ENCODE measurements at regions not wholly inside any gene's neighbourhood (a gene's known extent, or its start where the extent isn't known, plus 50 kb on each side); places are given as distances from the start of the nearest gene placed in this dataset.

GRCh38 chr3:101950510-101950909, 101.2 kb downstream of the NFKBIZ start:
- Histone ChIP-seq H2AFZ (ENCODE audit: low read length) (peak overlapping the region; percentile 16; the same call in 1 of the 2 replicates), H3F3A (ENCODE audit: low read depth) (no peaks in the 10 kb centered on the region), H3K36me3 (ENCODE audit: insufficient read depth, low read length) (no peaks in the 10 kb centered on the region), H3K27me3 (ENCODE audit: insufficient read depth, low read length, poor library complexity, severe bottlenecking) (no peaks in the 10 kb centered on the region), H3K9me2 (replicated peaks; ENCODE audit: low read depth, low read length) (no peaks in the 10 kb centered on the region), H3K79me2 (ENCODE audit: insufficient read depth, low read length) (no peaks in the 10 kb centered on the region), H3K4me3 (ENCODE audit: low read length, poor library complexity, severe bottlenecking) (no peak overlapping the region), H3K9ac (ENCODE audit: low read depth, low read length, poor library complexity, severe bottlenecking) (no peak overlapping the region), H3K9me3 (ENCODE audit: insufficient read depth, low read depth, low read length) (no peaks in the 10 kb centered on the region), H3K4me1 (ENCODE audit: insufficient read depth, low read length, poor library complexity, severe bottlenecking) (peaks cover 8% of the 10 kb centered on the region), H4K20me1 (ENCODE audit: insufficient read depth, low read length, poor library complexity, severe bottlenecking) (no peaks in the 10 kb centered on the region), H3K4me2 (ENCODE audit: low read depth, low read length, poor library complexity, severe bottlenecking) (peak overlapping the region; percentile 9)
- TF ChIP-seq EZH2phosphoT487 (IDR thresholded peaks at IDR 0.05; ENCODE audit: borderline replicate concordance) (no peak), CTCF (conservative IDR thresholded peaks at IDR 0.05; ENCODE audit: low read length) (no peak)

GRCh38 chr3:101950985-101951733, 101.8 kb downstream of the NFKBIZ start:
- no peaks in the 10 kb centered on the region for H3K27me3 ChIP-seq (ENCODE audit: insufficient read depth, low read length, poor library complexity, severe bottlenecking)
- H4K20me1 ChIP-seq (ENCODE audit: insufficient read depth, low read length, poor library complexity, severe bottlenecking): no peaks in the 10 kb centered on the region
- H3K4me1 ChIP-seq (ENCODE audit: insufficient read depth, low read length, poor library complexity, severe bottlenecking): peaks cover 8% of the 10 kb centered on the region
- H3K9me3 ChIP-seq (ENCODE audit: insufficient read depth, low read depth, low read length): no peaks in the 10 kb centered on the region
- no peaks in the 10 kb centered on the region for H3F3A ChIP-seq (ENCODE audit: low read depth)
- H3K9ac ChIP-seq (ENCODE audit: low read depth, low read length, poor library complexity, severe bottlenecking): no peak overlapping the region
- no peak overlapping the region for H2AFZ ChIP-seq (ENCODE audit: low read length)
- no peak overlapping the region for H3K4me3 ChIP-seq (ENCODE audit: low read length, poor library complexity, severe bottlenecking)
- H3K9me2 ChIP-seq (replicated peaks; ENCODE audit: low read depth, low read length): no peaks in the 10 kb centered on the region
- no peaks in the 10 kb centered on the region for H3K36me3 ChIP-seq (ENCODE audit: insufficient read depth, low read length)
- no peaks in the 10 kb centered on the region for H3K79me2 ChIP-seq (ENCODE audit: insufficient read depth, low read length)
- TF ChIP-seq EZH2phosphoT487 (IDR thresholded peaks at IDR 0.05; ENCODE audit: borderline replicate concordance): no peak
- TF ChIP-seq CTCF (conservative IDR thresholded peaks at IDR 0.05; ENCODE audit: low read length): no peak
- H3K4me2 ChIP-seq (ENCODE audit: low read depth, low read length, poor library complexity, severe bottlenecking): no peak overlapping the region

GRCh38 chr3:101954361-101954760, 105.0 kb downstream of the NFKBIZ start:
- TF ChIP-seq EZH2phosphoT487 (IDR thresholded peaks at IDR 0.05; ENCODE audit: borderline replicate concordance): no peak

GRCh38 chr3:101954936-101955335, 105.6 kb downstream of the NFKBIZ start:
- H3K4me1 ChIP-seq (ENCODE audit: insufficient read depth, low read length, poor library complexity, severe bottlenecking): peaks cover 8% of the 10 kb centered on the region
- H3K4me3 ChIP-seq (ENCODE audit: low read length, poor library complexity, severe bottlenecking): no peak overlapping the region
- H3F3A ChIP-seq (ENCODE audit: low read depth): no peaks in the 10 kb centered on the region
- no peaks in the 10 kb centered on the region for H3K9me2 ChIP-seq (replicated peaks; ENCODE audit: low read depth, low read length)
- no peaks in the 10 kb centered on the region for H3K36me3 ChIP-seq (ENCODE audit: insufficient read depth, low read length)
- H3K9me3 ChIP-seq (ENCODE audit: insufficient read depth, low read depth, low read length): no peaks in the 10 kb centered on the region
- H2AFZ ChIP-seq (ENCODE audit: low read length): no peak overlapping the region
- H3K4me2 ChIP-seq (ENCODE audit: low read depth, low read length, poor library complexity, severe bottlenecking): no peak overlapping the region
- no peak for TF ChIP-seq EZH2phosphoT487 (IDR thresholded peaks at IDR 0.05; ENCODE audit: borderline replicate concordance)
- no peak for TF ChIP-seq CTCF (conservative IDR thresholded peaks at IDR 0.05; ENCODE audit: low read length)
- H4K20me1 ChIP-seq (ENCODE audit: insufficient read depth, low read length, poor library complexity, severe bottlenecking): no peaks in the 10 kb centered on the region
- H3K27me3 ChIP-seq (ENCODE audit: insufficient read depth, low read length, poor library complexity, severe bottlenecking): no peaks in the 10 kb centered on the region
- H3K79me2 ChIP-seq (ENCODE audit: insufficient read depth, low read length): no peaks in the 10 kb centered on the region
- H3K9ac ChIP-seq (ENCODE audit: low read depth, low read length, poor library complexity, severe bottlenecking): peak overlapping the region; percentile 14

More at GRCh38 chr3:101954361-101954760, 105.0 kb downstream of the NFKBIZ start:
- H3K79me2 ChIP-seq (ENCODE audit: insufficient read depth, low read length): no peaks in the 10 kb centered on the region
- peaks cover 8% of the 10 kb centered on the region for H3K4me1 ChIP-seq (ENCODE audit: insufficient read depth, low read length, poor library complexity, severe bottlenecking)
- H3K9ac ChIP-seq (ENCODE audit: low read depth, low read length, poor library complexity, severe bottlenecking): no peak overlapping the region
- H3K9me2 ChIP-seq (replicated peaks; ENCODE audit: low read depth, low read length): no peaks in the 10 kb centered on the region
- no peak overlapping the region for H3K4me2 ChIP-seq (ENCODE audit: low read depth, low read length, poor library complexity, severe bottlenecking)
- H3F3A ChIP-seq (ENCODE audit: low read depth): no peaks in the 10 kb centered on the region
- no peaks in the 10 kb centered on the region for H3K27me3 ChIP-seq (ENCODE audit: insufficient read depth, low read length, poor library complexity, severe bottlenecking)
- H4K20me1 ChIP-seq (ENCODE audit: insufficient read depth, low read length, poor library complexity, severe bottlenecking): no peaks in the 10 kb centered on the region
- H3K36me3 ChIP-seq (ENCODE audit: insufficient read depth, low read length): no peaks in the 10 kb centered on the region
- no peak overlapping the region for H3K4me3 ChIP-seq (ENCODE audit: low read length, poor library complexity, severe bottlenecking)
- H2AFZ ChIP-seq (ENCODE audit: low read length): no peak overlapping the region
- H3K9me3 ChIP-seq (ENCODE audit: insufficient read depth, low read depth, low read length): no peaks in the 10 kb centered on the region

Measured in Loucy (cell line).